NCI-H146 treated with DMSO at 0.1 percent for 48 hours (cell line): ENCODE measurements at regions not wholly inside any gene's neighbourhood (a gene's known extent, or its start where the extent isn't known, plus 50 kb on each side); places are given as distances from the start of the nearest gene placed in this dataset.

Experiments used
- DNase-seq: peaks from one replicate; lab custom pipeline; 2025; ENCODE audit not compliant: unreplicated experiment; lab: John Stamatoyannopoulos, UW

DNA sequence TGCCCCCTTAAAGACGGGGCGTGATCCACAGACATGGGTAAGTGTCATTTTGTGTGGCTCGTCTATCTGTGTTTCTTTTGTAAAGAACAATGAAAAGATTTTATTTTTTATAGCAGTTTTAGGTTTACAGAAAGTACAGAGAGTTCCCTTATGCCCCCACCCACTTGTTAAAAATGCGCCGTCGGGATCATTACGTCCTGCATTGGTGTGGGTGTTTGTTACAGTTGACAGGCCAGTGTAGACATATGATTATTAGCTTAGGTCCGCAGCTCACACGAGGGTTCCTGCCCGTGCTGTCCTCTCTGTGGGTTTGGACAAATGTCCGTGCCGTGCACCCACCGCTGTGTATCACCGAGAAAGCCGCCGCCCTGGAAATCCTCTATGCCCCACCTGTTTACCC is 50.5 kb downstream of the RGS12 start:
- no peak for DNase-seq

DNA sequence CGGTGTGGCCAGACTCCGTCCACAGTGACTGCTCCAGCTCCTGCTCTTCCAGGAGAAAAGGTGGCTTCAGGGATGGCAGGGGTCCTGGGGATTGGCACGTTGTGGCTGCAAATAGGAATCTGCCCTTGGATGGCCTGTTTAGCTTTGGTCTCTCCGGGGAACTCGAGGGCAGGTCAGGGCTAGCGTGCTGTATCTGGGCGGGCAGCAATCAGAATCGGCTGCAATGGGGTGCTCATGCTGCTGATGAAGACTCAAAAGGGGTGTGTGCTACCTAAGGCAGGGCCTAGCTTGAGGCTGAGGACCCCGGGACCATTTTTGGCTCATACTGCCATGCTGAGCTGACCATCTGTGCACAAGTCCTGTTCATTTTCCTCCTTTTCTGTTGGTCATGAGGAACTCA is 51.3 kb downstream of the RGS12 start:
- no peak for DNase-seq

DNA sequence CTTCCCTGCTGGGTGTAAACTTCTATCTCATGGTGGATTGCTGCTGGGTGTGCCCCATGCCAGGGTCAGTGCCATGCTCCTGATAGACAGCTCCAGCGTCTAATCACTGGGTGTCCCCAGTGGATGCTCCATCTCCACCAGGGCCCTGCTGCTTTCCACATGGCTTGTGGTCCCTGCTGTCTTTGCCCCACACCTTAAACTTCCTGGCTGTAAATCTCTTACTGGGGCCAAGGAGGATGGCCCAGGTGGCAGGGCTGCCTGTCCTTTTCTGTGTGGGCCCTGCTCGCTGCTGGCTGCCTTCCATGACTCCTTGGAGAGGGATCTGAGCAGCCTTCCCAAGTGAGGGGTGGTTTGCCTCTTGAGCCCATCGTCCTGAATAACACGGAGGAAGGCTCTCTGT is 51.8 kb downstream of the RGS12 start:
- no peak for DNase-seq

DNA sequence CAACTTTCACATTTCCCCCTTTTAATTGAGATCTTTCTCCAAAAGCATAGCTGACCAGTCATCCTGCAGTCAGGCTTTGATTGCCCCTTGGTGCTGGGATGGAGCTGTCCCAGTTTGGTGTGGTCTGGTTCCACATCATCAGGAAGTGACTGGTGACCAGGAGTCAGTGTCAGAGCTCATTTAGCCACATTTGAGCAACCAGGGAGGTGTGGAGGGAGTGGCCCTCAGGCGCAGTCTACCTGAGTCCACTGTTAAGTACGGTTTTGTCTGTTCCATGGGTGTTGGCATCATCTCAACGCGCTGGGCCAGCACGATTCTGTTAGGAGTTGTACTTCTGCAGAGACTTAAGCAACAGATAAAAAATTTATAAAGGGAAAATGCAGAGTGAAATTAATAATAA is 52.6 kb downstream of the RGS12 start:
- no peak for DNase-seq

DNA sequence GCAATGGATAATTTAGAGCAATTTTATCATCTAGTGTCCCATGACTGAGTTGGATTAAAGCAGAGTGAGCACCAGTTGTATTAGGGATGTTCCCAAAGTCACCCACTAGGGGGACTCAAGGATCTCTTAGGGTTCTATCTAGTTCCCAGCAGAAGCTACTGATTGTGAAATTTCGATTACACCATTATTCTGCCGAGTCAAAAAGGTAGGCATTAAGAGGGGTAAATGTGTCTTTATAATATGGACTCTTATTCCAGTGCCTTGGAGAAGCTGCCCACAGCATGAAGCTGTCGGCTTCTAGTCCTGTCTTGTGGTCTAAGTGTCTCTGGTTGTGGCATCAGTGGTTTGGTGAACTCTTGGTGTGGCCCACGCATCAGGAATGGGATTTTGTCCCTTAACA is 53.3 kb downstream of the RGS12 start:
- peak; percentile 44 for DNase-seq

DNA sequence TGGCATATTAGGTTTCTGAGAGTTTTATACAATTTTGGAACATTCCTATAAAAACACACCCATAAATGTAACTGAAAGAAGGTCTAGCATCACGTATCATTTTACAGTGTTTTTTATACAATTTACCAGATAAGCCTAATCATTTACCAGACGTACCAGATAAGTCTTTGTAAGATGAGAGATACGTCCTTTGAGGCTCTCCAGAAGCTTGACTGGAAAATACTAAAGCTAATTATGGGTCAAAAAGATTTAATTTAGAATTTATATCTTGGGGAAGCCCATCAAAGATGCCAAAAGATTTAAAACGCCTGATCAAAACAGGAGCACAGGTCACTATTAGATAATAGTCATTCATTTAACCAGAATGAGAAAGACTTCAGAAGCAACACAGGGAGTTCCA is 55.0 kb downstream of the RGS12 start:
- no peak for DNase-seq

DNA sequence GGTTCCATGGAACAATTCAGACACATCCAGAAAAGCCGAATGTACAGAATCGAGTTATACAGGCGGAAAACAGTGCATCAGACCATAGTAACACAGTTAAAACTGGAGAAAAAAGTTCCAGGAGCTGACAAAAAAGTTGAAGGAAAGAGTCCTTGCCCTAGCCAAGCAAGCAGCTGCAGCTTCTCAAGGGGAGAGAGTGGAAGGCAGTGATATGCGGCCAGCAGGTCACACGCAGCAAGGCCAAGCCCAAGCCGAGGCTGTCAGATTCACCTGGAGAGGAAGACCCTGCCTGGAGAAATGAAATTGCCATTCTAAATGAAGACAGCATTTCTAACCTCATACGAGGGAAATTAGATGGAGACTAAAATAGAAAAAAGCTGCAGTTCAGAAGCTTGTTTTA is 55.8 kb downstream of the RGS12 start:
- no peak for DNase-seq

DNA sequence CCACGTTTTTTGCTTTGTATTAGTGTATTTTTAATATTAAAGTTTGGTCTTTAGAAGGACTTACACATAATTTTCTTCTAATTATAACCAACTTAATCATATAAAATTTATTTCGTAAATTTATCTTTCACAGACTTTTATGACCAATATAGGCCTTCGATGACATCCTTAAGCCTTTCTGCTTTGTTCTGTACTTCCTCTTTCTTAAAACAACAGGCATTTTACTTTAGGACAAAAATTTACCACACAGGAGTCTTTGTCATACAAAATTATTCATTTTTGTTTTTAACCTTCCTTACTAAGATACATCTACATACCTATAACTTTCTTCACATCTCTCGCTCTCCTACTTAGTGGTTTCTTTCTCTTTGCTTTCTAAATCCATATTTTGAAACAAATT is 56.3 kb downstream of the RGS12 start:
- no peak for DNase-seq

DNA sequence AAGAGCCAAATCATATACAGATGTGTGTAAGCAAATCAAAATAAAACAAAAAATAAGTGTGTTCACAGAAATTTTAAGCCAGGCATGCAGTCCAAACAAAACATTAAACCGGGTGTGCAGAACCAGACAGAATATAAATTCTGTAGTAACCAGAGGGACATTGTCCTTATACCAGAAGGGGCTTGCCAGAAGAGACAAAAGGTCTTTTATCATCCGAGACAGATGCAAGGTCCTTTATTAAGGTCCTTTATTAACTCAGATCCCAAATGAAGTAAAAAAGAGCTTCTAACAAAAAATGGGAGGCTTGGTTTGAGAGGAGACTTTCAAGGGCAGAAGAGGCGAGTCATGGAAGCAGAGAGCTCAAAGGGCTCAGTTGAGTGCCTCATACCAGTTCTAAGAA is 59.2 kb downstream of the RGS12 start:
- no peak for DNase-seq

DNA sequence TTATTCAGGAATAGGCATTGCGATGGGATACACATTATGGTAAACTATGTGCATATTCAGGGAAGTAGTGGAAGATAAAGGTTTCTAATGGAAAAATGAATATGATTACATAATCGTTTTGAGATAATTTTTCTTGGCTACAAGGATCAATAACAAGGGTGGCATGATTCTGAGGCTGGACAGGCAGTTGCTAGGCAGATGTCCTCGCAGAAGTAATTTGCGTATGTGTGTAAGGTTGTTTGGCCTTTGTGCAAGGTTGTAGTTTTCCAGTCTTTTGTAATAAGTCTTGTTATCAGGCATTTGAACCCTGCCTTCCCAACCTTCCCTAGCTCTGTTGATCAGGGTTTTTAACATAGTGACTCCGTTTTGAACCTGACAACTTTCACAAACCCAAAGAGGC is 59.7 kb downstream of the RGS12 start:
- DNase-seq, result no peak

DNA sequence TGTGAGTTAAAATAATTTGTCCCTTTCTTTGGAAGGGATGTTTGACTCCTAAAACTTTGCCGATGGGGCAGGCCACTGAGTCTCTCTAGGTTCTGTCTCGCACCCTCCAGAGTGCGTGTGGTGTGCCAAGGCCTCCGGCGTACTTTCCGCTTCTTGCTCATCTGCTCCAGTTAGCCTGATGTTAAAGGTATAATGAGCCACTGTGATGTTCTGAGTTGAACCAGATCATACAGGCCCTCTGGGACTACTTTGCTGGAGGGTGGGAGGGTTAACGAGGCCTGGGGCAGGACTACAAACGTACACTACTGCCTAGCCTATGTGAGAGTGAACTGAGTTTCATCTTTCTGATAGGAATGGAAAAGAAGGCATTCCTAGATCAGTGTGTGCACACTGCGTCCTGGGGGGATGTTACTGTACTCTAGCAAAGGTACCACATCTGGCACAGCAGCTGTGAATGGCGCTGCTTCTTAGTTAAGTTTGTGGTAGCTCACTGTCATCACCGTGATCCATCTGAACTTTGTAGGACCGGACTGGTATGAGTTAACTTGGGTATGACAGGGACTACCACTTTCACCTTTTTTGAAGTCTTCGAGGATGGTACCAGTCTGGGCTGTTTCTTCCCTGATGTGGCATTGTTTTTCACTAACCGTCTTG is 60.2 kb downstream of the RGS12 start:
- no peak for DNase-seq

DNA sequence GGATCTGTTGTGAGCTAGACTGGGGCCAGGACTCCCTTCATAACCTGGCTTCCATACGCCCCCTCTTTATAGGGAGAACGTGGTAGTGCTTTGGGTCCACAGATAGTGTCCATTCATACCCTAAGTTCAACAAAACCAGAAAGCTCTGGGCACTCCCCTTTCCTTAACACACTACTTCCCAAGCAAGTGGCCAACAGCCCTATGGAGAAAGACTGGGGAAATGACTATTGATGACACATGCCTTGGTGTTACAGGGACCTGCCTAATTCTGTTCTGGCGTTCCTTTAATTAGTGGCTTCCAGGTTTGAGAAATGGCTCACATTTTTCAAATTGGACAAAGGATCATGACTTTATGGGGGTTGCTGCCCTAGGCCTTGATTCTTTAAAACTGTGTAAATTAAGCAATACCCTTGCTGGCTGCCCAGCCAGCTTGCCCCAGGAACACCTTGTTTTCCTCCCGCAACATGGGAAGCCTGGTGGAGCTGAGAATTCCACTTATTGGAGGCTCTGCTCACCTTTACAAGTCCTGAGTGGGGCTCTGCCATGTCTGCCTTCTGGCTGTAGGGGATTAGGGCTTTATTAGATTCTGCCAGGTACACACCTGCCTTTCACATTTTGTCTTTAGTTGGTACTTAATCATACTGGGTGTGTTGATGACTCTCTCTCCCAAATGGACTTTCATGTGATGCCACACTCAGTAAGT is 61.1 kb downstream of the RGS12 start:
- no peak for DNase-seq

DNA sequence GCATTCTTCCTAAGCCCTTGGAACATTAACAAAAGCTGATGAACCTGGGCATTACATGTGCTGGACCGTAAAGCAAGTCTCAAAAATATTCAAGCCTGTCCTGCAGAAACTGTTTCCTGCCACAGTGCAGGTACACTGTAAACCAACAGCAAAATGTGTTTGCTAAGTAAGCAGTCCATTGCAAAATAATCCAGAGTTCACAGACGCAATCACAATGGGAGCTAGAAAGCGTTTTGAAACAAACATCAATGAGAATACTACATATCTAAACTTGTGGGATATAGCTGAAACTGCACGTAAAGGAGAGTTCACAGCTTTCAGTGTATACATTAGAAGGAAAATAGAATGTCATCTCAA is 61.6 kb downstream of the RGS12 start:
- DNase-seq, result no peak

DNA sequence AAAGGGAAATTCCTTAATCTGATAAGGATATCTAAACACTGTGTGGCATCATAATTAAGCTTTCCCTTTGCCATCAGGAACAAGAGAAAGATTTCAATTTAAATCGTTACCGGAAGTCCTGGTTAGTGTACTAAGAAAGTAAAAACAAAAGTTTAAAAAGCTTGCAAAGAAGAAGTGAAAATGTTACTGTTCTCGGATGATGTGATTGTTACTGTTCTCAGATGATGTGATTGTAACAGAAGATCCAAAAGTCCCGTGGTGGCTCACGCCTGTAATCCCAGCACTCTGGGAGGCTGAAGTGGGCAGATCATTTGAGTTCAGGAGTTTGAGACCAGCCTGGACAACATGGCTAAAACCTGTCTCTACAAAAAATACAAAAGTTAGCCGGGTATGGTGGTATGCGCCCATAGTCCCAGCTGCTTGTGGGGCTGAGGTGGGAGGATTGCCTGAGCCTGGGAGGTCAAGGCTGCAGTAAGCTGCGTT is 62.5 kb downstream of the RGS12 start:
- no peak for DNase-seq

DNA sequence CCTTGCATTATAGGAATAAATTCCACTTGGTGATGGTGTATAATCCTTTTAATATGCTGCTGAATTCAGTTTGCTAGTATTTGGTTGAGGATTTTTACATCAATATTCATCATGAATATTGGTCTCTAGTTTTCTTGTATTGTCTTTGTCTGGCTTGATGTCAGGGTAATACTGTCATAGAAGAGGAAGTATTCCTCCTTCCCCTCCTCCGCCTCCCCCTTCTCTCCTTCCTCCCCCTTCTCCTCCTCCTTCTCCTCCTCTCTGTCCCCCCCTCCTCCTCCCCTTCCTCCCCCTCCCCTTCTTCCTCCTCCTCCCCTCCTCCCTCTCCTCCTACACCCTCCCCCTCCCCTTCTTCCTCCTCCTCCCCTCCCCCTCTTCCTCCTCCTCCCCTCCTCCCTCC is 65.8 kb downstream of the RGS12 start:
- no peak for DNase-seq

DNA sequence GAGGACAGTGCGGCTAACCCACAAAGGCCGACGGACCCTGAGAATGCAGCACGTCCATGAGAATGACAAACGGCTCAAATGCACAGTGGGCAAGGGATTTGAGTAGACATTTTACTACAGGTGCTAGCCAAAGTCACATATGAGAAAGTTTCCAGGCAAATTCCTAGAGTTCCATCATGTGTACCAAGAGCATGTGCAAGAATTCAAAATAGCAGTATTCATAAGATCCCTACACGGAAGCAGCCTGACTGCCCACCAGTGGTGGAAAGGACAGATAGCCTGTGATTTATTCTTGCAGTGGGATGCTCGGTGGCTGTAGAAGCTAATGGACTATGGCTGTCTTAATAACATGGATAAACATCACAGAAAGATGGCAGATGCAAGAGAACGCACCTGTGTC is 68.0 kb downstream of the RGS12 start:
- DNase-seq, result no peak

DNA sequence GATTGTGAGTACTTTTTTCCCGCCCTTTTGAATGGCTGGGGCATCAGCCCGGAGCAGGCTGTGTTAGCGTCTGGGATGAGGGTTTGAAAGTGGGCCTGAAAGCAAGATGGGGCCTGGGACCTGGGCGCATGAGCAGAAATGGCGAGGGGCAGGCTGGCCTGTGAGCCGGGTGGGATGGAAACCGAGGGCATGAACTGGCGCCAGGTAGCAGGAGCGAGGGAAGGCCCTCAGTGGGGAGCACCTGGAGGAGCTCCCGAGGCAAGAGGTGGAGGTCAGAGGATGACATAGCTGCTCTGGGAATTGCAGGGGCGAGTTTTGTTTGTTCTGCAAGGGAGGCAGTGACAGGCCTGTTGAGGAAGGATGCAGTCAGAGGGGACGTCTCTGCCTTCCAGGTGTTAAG is 68.6 kb downstream of the RGS12 start:
- DNase-seq, result no peak

DNA sequence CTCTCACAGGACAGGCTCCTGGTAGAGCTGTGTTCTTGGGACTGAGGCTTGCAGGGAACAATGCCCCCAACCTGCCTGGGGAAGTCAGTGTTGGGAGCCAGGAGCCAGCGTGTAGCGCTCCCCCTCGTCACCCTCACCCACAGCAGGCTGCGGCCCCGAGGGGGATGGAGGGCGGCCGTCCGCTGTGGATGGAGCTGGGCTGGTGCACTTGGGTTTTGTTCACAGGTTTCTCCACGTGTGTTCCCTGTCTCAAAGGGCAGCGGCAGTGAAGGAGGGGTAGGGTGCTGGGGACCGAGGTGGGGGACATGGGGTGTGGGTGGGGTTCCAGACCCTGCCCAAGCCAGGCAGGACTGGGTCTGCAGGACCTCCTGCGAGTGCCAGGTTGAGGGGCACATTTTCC is 69.1 kb downstream of the RGS12 start:
- DNase-seq, result no peak

DNA sequence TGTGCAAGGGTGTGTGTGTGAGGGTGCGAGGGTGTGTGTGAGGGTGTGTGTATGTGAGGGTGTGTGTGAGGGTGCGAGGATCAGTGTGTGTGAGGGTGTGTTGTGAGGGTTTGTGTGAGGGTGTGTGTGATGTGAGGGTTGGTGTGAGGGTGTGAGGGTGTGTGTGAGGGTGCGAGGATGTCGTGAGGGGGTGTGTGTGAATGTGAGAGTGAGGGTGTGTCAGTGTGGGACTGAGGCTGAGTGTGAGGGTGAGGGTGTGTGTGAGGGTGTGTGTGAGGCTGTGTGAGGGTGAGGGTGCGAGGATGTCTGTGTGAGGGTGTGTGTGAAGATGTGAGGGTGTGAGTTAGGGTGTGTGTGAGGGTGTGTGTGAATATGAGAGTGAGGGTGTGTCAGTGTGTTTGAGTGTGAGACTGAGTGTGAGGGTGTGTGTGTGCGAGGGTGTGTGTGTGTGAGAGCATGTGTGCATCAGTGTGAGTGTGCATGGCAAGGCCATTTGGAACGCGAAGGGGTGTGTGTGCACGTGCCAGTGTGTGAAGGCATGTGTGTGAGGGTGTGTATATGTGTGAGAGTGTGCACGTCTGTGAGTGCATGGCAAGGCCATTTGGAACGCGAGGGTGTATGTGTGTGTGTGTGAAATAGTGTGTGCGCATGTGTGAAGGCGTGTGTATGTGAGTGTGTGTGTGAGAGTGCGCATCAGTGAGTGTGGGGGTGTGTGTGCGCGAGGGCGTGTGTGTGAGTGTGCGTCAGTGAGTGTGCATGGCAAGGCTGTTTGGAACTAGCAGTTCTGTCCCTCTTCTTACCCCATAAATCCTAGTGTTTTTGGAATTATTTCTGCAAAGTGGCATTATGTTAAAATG is 69.8 kb downstream of the RGS12 start:
- DNase-seq, result no peak

DNA sequence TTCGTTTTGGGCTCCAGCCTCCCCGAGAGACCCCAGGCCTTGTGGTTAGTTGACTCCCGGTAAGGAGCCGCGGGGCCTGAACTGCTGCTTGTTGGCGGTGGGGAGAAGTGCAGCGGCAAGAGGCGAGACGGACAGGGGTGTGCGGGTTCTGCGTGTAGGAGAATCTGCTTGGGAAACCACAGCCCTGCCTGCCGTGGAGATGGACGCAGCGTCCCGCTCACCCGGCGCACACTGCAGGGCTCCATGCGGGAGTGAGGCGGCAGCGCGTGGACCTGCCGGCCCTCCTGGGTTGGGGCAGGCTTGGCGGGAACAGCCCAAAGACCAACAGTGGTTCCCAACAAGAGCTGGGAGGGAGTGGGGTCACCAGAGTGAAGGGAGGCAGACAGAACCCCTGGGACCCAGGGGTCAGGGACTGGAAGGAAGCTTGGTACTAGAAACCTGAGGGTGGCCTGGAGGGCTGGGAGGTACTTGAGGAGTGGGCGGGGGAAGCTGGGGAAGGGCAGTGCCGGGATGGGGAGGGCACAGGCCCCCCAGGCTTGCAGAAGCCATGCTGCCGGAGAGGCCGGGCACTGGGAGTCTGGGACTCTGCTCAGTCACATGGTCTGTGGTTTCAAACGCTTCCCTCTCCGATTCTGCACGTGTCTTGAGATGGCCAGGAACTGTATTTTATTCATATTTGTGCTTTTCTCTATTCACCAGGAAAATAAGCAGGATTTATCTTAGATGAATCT is 70.8 kb downstream of the RGS12 start:
- DNase-seq, result no peak

DNA sequence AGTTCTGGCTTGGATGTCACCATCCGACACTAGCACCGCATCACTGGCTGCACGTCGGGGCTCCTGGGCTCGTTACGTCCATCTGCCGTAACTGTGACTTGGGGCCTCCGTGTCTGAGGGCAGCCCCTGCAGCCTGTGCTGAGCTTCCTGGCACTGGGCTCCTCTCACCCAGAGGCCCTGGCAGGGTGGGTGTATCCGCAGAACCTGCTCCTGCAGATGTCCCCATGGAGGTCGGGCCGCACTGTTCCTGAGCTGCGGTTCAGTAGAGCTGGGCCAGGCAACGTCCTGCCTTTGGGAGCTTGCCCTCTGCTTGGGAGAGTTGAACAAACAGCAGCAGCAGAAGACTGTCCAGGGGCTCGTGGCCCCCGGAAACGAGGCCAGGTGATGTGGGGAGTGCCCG is 71.4 kb downstream of the RGS12 start:
- no peak for DNase-seq
